ENCODE measurements at regions not wholly inside any gene's neighbourhood (a gene's known extent, or its start where the extent isn't known, plus 50 kb on each side); places are given as distances from the start of the nearest gene placed in this dataset.

- no peak for TF ChIP-seq BCLAF1 (IDR thresholded peaks at IDR 0.05)
- TF ChIP-seq POLR2A (IDR thresholded peaks at IDR 0.05; ENCODE audit: insufficient read depth in 1 of 2, low read depth in 2 of 2, low read length in 2 of 2), result no peak
- TF ChIP-seq TBX3 (IDR thresholded peaks at IDR 0.05; ENCODE audit: borderline replicate concordance), result no peak
- no peak for TF ChIP-seq MAFK (conservative IDR thresholded peaks at IDR 0.05 in 1 of 2, IDR thresholded peaks at IDR 0.05 in 1 of 2; ENCODE audit: low read length in 2 of 2)
- no peak for TF ChIP-seq CTCF (CRISPR knock-in tag; IDR thresholded peaks at IDR 0.05)
- TF ChIP-seq RERE (CRISPR knock-in tag; IDR thresholded peaks at IDR 0.05; ENCODE audit: low read depth), result no peak
- no peak for TF ChIP-seq ZNF281 (CRISPR knock-in tag; IDR thresholded peaks at IDR 0.05; ENCODE audit: borderline replicate concordance)
- TF ChIP-seq CEBPB (IDR thresholded peaks at IDR 0.05; ENCODE audit: borderline replicate concordance, low read depth, low read length), result no peak
- TF ChIP-seq SIN3A (IDR thresholded peaks at IDR 0.05; ENCODE audit: borderline replicate concordance, low read depth, low read length), result no peak
- no peak for TF ChIP-seq MXI1 (IDR thresholded peaks at IDR 0.05; ENCODE audit: borderline replicate concordance, low read depth, low read length)
- no peak for TF ChIP-seq PHF20 (CRISPR knock-in tag; IDR thresholded peaks at IDR 0.05)
Measured at GRCh38 chr5:8641786-8642505, 773.0 kb downstream of the MTRR start.
